Activated CD8-positive, alpha-beta T cell treated with anti-CD3 and anti-CD28 coated beads, Interleukin-2, amount 10 ng/mL, durations not matched to agents 7 days and 5 days (primary cell): ENCODE measurements at regions not wholly inside any gene's neighbourhood (a gene's known extent, or its start where the extent isn't known, plus 50 kb on each side); places are given as distances from the start of the nearest gene placed in this dataset.

Experiments
- ATAC-seq: fragments of 150-1000 bp; cut with Tn5 transposase; one replicate; pipeline ENCODE4 v1.10.0; 2021; ENCODE audit warnings: moderate library complexity
- CTCF ChIA-PET: fragments of 350-600 bp; sonication (Branson Sonifier 250); formaldehyde crosslinking; loops from one replicate; lab custom pipeline; 2021; ENCODE audit warnings: antibody characterized with exemption; lab: Charles Lee
- POLR2A ChIA-PET: fragments of 350-600 bp; sonication (Branson Sonifier 250); formaldehyde crosslinking; loops from one replicate; lab custom pipeline; 2021; ENCODE audit warnings: antibody characterized with exemption; lab: Charles Lee
- DNase-seq: peaks from one replicate; pipeline ENCODE4 v3.0.0-alpha.2; 2020
- H3K27ac Mint-ChIP-seq: one replicate; pipeline ENCODE4 v1.8.0; 2021; ENCODE audit warnings: mild to moderate bottlenecking, mixed read lengths
- H3K27me3 Mint-ChIP-seq: one replicate; pipeline ENCODE4 v1.8.0; 2021; ENCODE audit warnings: low read depth, mixed read lengths
- H3K36me3 Mint-ChIP-seq: one replicate; pipeline ENCODE4 v1.8.0; 2021; ENCODE audit warnings: low read depth, mixed read lengths
- H3K4me1 Mint-ChIP-seq: one replicate; pipeline ENCODE4 v1.8.0; 2021; ENCODE audit warnings: low read depth, mixed read lengths
- H3K4me3 Mint-ChIP-seq: one replicate; pipeline ENCODE4 v1.8.0; 2021; ENCODE audit warnings: mild to moderate bottlenecking, mixed read lengths
- H3K9me3 Mint-ChIP-seq: one replicate; pipeline ENCODE4 v1.8.0; 2022; ENCODE audit warnings: mixed read lengths; ENCODE audit not compliant: insufficient read depth

GRCh38 chr17:68792042-68792685 is 163.0 kb downstream of the ABCA8 start:
- DNase-seq (no peak), ATAC-seq (no peak)
- Mint-ChIP-seq H3K4me1 (peaks cover 9% of the 10 kb centered on the region), H3K9me3 (no peaks in the 10 kb centered on the region), H3K4me3 (no peak overlapping the region), H3K36me3 (peaks cover 2% of the 10 kb centered on the region), H3K27ac (no peak overlapping the region), H3K27me3 (peaks cover 24% of the 10 kb centered on the region)
- POLR2A ChIA-PET: no interaction called here
- CTCF ChIA-PET: no interaction called here

GRCh38 chr17:68790931-68791330 is 164.3 kb downstream of the ABCA8 start:
- ChIA-PET CTCF (no interaction called here), POLR2A (no interaction called here)
- H3K4me3 Mint-ChIP-seq: no peak overlapping the region

GRCh38 chr17:68790492-68790891 is 164.7 kb downstream of the ABCA8 start:
- no peak overlapping the region for H3K27ac Mint-ChIP-seq
- H3K4me3 Mint-ChIP-seq: no peak overlapping the region
- ChIA-PET POLR2A (no interaction called here), CTCF (no interaction called here)
- ATAC-seq (no peak), DNase-seq (no peak)
- H3K36me3 Mint-ChIP-seq: peaks cover 2% of the 10 kb centered on the region
- H3K9me3 Mint-ChIP-seq: no peaks in the 10 kb centered on the region
- peaks cover 9% of the 10 kb centered on the region for H3K4me1 Mint-ChIP-seq
- peaks cover 28% of the 10 kb centered on the region for H3K27me3 Mint-ChIP-seq

More at GRCh38 chr17:68790931-68791330, 164.3 kb downstream of the ABCA8 start:
- no peak for ATAC-seq
- Mint-ChIP-seq H3K4me1 (peaks cover 9% of the 10 kb centered on the region), H3K27ac (no peak overlapping the region), H3K36me3 (peaks cover 2% of the 10 kb centered on the region), H3K27me3 (peaks cover 25% of the 10 kb centered on the region), H3K9me3 (no peaks in the 10 kb centered on the region)
- no peak for DNase-seq

- Mint-ChIP-seq H3K9me3 (no peaks in the 10 kb centered on the region), H3K4me3 (no peak overlapping the region), H3K27me3 (peaks cover 29% of the 10 kb centered on the region), H3K4me1 (no peaks in the 10 kb centered on the region), H3K27ac (no peak overlapping the region), H3K36me3 (no peaks in the 10 kb centered on the region)
- ChIA-PET POLR2A (no interaction called here), CTCF (no interaction called here)
- DNase-seq (no peak), ATAC-seq (no peak)
These were observed 165.8 kb downstream of the ABCA8 start for GRCh38 chr17:68789203-68789962.

- H3K9me3 Mint-ChIP-seq: no peaks in the 10 kb centered on the region
- no peaks in the 10 kb centered on the region for H3K36me3 Mint-ChIP-seq
- no peak for ATAC-seq
- H3K27me3 Mint-ChIP-seq: peaks cover 22% of the 10 kb centered on the region
- no peak for DNase-seq
- ChIA-PET POLR2A (no interaction called here), CTCF (no interaction called here)
- no peak overlapping the region for H3K27ac Mint-ChIP-seq
- no peaks in the 10 kb centered on the region for H3K4me1 Mint-ChIP-seq
- no peak overlapping the region for H3K4me3 Mint-ChIP-seq
These were observed 169.4 kb downstream of the ABCA8 start for GRCh38 chr17:68785565-68786486.

- H3K36me3 Mint-ChIP-seq: no peaks in the 10 kb centered on the region
- H3K27me3 Mint-ChIP-seq: peaks cover 15% of the 10 kb centered on the region
- DNase-seq (no peak), ATAC-seq (no peak)
- H3K4me3 Mint-ChIP-seq: no peak overlapping the region
- ChIA-PET POLR2A (no interaction called here), CTCF (no interaction called here)
- H3K9me3 Mint-ChIP-seq: no peaks in the 10 kb centered on the region
- H3K4me1 Mint-ChIP-seq: no peaks in the 10 kb centered on the region
- H3K27ac Mint-ChIP-seq: no peak overlapping the region
These were observed 170.8 kb downstream of the ABCA8 start for GRCh38 chr17:68784431-68784830.

- ATAC-seq (no peak), DNase-seq (no peak)
- ChIA-PET POLR2A (no interaction called here), CTCF (no interaction called here)
- Mint-ChIP-seq H3K27me3 (peaks cover 14% of the 10 kb centered on the region), H3K27ac (no peak overlapping the region), H3K9me3 (no peaks in the 10 kb centered on the region), H3K4me3 (no peak overlapping the region), H3K4me1 (no peaks in the 10 kb centered on the region), H3K36me3 (no peaks in the 10 kb centered on the region)
These were observed 171.3 kb downstream of the ABCA8 start for GRCh38 chr17:68783861-68784260.

- DNase-seq (no peak), ATAC-seq (no peak)
- Mint-ChIP-seq H3K36me3 (no peaks in the 10 kb centered on the region), H3K4me1 (no peaks in the 10 kb centered on the region), H3K27ac (no peak overlapping the region), H3K4me3 (no peak overlapping the region), H3K9me3 (no peaks in the 10 kb centered on the region), H3K27me3 (peaks cover 12% of the 10 kb centered on the region)
- ChIA-PET POLR2A (no interaction called here), CTCF (no interaction called here)
These were observed 172.4 kb downstream of the ABCA8 start for GRCh38 chr17:68782789-68783188.

GRCh38 chr17:68780596-68780995 is 174.6 kb downstream of the ABCA8 start:
- Mint-ChIP-seq H3K27ac (no peak overlapping the region), H3K27me3 (peaks cover 6% of the 10 kb centered on the region), H3K4me3 (no peak overlapping the region), H3K4me1 (no peaks in the 10 kb centered on the region), H3K9me3 (no peaks in the 10 kb centered on the region), H3K36me3 (no peaks in the 10 kb centered on the region)
- DNase-seq: no peak
- no peak for ATAC-seq
- ChIA-PET CTCF (interaction anchor here (1.4 kb wide), 1 partner anchor 9 kb away, joined by 3 read pairs; no protein-coding TSS in a partner anchor), POLR2A (no interaction called here)

- ChIA-PET POLR2A (no interaction called here), CTCF (interaction anchor here (1.1 to 3.9 kb wide), 4 partner anchors 19 to 468 kb away, joined by 3 to 19 read pairs (median 4); no protein-coding TSS in a partner anchor)
- Mint-ChIP-seq H3K27ac (no peak overlapping the region), H3K4me1 (no peaks in the 10 kb centered on the region), H3K36me3 (no peaks in the 10 kb centered on the region), H3K27me3 (peaks cover 4% of the 10 kb centered on the region), H3K9me3 (no peaks in the 10 kb centered on the region), H3K4me3 (no peak overlapping the region)
- DNase-seq (no peak), ATAC-seq (no peak)
These were observed 176.5 kb downstream of the ABCA8 start for GRCh38 chr17:68778726-68779125.

- no peak for ATAC-seq
- Mint-ChIP-seq H3K4me3 (no peak overlapping the region), H3K9me3 (no peaks in the 10 kb centered on the region), H3K4me1 (no peaks in the 10 kb centered on the region), H3K27ac (no peak overlapping the region), H3K27me3 (peaks cover 4% of the 10 kb centered on the region), H3K36me3 (no peaks in the 10 kb centered on the region)
- ChIA-PET CTCF (interaction anchor here (1.1 to 3.9 kb wide), 6 partner anchors 20 to 468 kb away, joined by 3 to 19 read pairs (median 4); no protein-coding TSS in a partner anchor), POLR2A (no interaction called here)
- no peak for DNase-seq
These were observed 176.9 kb upstream of the FAM20A start for GRCh38 chr17:68777856-68778694.
